ENCODE measurements at regions not wholly inside any gene's neighbourhood (a gene's known extent, or its start where the extent isn't known, plus 50 kb on each side); places are given as distances from the start of the nearest gene placed in this dataset.

- no peaks in the 10 kb centered on the region for H3K4me1 ChIP-seq (ENCODE audit: control insufficient read depth, insufficient read depth, low read length)
- no peaks in the 10 kb centered on the region for H3K27me3 ChIP-seq (ENCODE audit: control insufficient read depth, insufficient read depth, low read length)
- H3K36me3 ChIP-seq (ENCODE audit: control insufficient read depth, insufficient read depth, low read length): no peaks in the 10 kb centered on the region
- no peaks in the 10 kb centered on the region for H3K9me3 ChIP-seq (ENCODE audit: control insufficient read depth, low read length)
- no peak overlapping the region for H3K4me3 ChIP-seq (ENCODE audit: low read length)
- H3K9ac ChIP-seq (ENCODE audit: low read length): no peak overlapping the region
Measured at GRCh38 chr14:38973083-38973700, 129.8 kb downstream of the SEC23A start.

GRCh38 chr14:38972511-38972910 is 130.5 kb downstream of the SEC23A start:
- no peak overlapping the region for H3K4me3 ChIP-seq (ENCODE audit: low read length)
- H3K36me3 ChIP-seq (ENCODE audit: control insufficient read depth, insufficient read depth, low read length): no peaks in the 10 kb centered on the region
- no peaks in the 10 kb centered on the region for H3K9me3 ChIP-seq (ENCODE audit: control insufficient read depth, low read length)
- H3K27me3 ChIP-seq (ENCODE audit: control insufficient read depth, insufficient read depth, low read length): no peaks in the 10 kb centered on the region
- no peak overlapping the region for H3K9ac ChIP-seq (ENCODE audit: low read length)
- no peaks in the 10 kb centered on the region for H3K4me1 ChIP-seq (ENCODE audit: control insufficient read depth, insufficient read depth, low read length)

GRCh38 chr14:38971258-38971921 is 131.6 kb downstream of the SEC23A start:
- H3K4me1 ChIP-seq (ENCODE audit: control insufficient read depth, insufficient read depth, low read length): no peaks in the 10 kb centered on the region
- H3K27me3 ChIP-seq (ENCODE audit: control insufficient read depth, insufficient read depth, low read length): no peaks in the 10 kb centered on the region
- H3K9me3 ChIP-seq (ENCODE audit: control insufficient read depth, low read length): no peaks in the 10 kb centered on the region
- no peaks in the 10 kb centered on the region for H3K36me3 ChIP-seq (ENCODE audit: control insufficient read depth, insufficient read depth, low read length)
- no peak overlapping the region for H3K9ac ChIP-seq (ENCODE audit: low read length)
- H3K4me3 ChIP-seq (ENCODE audit: low read length): no peak overlapping the region

- Histone ChIP-seq H3K27me3 (ENCODE audit: control insufficient read depth, insufficient read depth, low read length) (no peaks in the 10 kb centered on the region), H3K4me3 (ENCODE audit: low read length) (no peak overlapping the region), H3K36me3 (ENCODE audit: control insufficient read depth, insufficient read depth, low read length) (no peaks in the 10 kb centered on the region), H3K9me3 (ENCODE audit: control insufficient read depth, low read length) (no peaks in the 10 kb centered on the region), H3K4me1 (ENCODE audit: control insufficient read depth, insufficient read depth, low read length) (no peaks in the 10 kb centered on the region), H3K9ac (ENCODE audit: low read length) (no peak overlapping the region)
Measured at GRCh38 chr14:38964630-38965029, 138.4 kb downstream of the SEC23A start.

GRCh38 chr14:38960946-38961531 is 142.0 kb downstream of the SEC23A start:
- no peaks in the 10 kb centered on the region for H3K9me3 ChIP-seq (ENCODE audit: control insufficient read depth, low read length)
- no peaks in the 10 kb centered on the region for H3K4me1 ChIP-seq (ENCODE audit: control insufficient read depth, insufficient read depth, low read length)
- no peak overlapping the region for H3K4me3 ChIP-seq (ENCODE audit: low read length)
- H3K27me3 ChIP-seq (ENCODE audit: control insufficient read depth, insufficient read depth, low read length): no peaks in the 10 kb centered on the region
- no peaks in the 10 kb centered on the region for H3K36me3 ChIP-seq (ENCODE audit: control insufficient read depth, insufficient read depth, low read length)
- no peak overlapping the region for H3K9ac ChIP-seq (ENCODE audit: low read length)

GRCh38 chr14:38959021-38959420 is 144.0 kb downstream of the SEC23A start:
- Histone ChIP-seq H3K9me3 (ENCODE audit: control insufficient read depth, low read length) (no peaks in the 10 kb centered on the region), H3K36me3 (ENCODE audit: control insufficient read depth, insufficient read depth, low read length) (no peaks in the 10 kb centered on the region), H3K4me3 (ENCODE audit: low read length) (no peak overlapping the region)

GRCh38 chr14:38958589-38958988 is 144.4 kb downstream of the SEC23A start:
- H3K4me3 ChIP-seq (ENCODE audit: low read length): no peak overlapping the region
- no peak overlapping the region for H3K9ac ChIP-seq (ENCODE audit: low read length)
- H3K9me3 ChIP-seq (ENCODE audit: control insufficient read depth, low read length): no peaks in the 10 kb centered on the region
- no peaks in the 10 kb centered on the region for H3K36me3 ChIP-seq (ENCODE audit: control insufficient read depth, insufficient read depth, low read length)
- H3K4me1 ChIP-seq (ENCODE audit: control insufficient read depth, insufficient read depth, low read length): no peaks in the 10 kb centered on the region
- no peaks in the 10 kb centered on the region for H3K27me3 ChIP-seq (ENCODE audit: control insufficient read depth, insufficient read depth, low read length)

More at GRCh38 chr14:38959021-38959420, 144.0 kb downstream of the SEC23A start:
- Histone ChIP-seq H3K27me3 (ENCODE audit: control insufficient read depth, insufficient read depth, low read length) (no peaks in the 10 kb centered on the region), H3K4me1 (ENCODE audit: control insufficient read depth, insufficient read depth, low read length) (no peaks in the 10 kb centered on the region), H3K9ac (ENCODE audit: low read length) (no peak overlapping the region)

GRCh38 chr14:38951451-38951850 is 151.6 kb downstream of the SEC23A start:
- no peaks in the 10 kb centered on the region for H3K27me3 ChIP-seq (ENCODE audit: control insufficient read depth, insufficient read depth, low read length)
- H3K36me3 ChIP-seq (ENCODE audit: control insufficient read depth, insufficient read depth, low read length): no peaks in the 10 kb centered on the region
- H3K9ac ChIP-seq (ENCODE audit: low read length): no peak overlapping the region
- no peaks in the 10 kb centered on the region for H3K9me3 ChIP-seq (ENCODE audit: control insufficient read depth, low read length)
- H3K4me1 ChIP-seq (ENCODE audit: control insufficient read depth, insufficient read depth, low read length): no peaks in the 10 kb centered on the region
- no peak overlapping the region for H3K4me3 ChIP-seq (ENCODE audit: low read length)

- no peak overlapping the region for H3K9ac ChIP-seq (ENCODE audit: low read length)
- no peaks in the 10 kb centered on the region for H3K9me3 ChIP-seq (ENCODE audit: control insufficient read depth, low read length)
- H3K27me3 ChIP-seq (ENCODE audit: control insufficient read depth, insufficient read depth, low read length): no peaks in the 10 kb centered on the region
- H3K4me3 ChIP-seq (ENCODE audit: low read length): no peak overlapping the region
- H3K4me1 ChIP-seq (ENCODE audit: control insufficient read depth, insufficient read depth, low read length): no peaks in the 10 kb centered on the region
- no peaks in the 10 kb centered on the region for H3K36me3 ChIP-seq (ENCODE audit: control insufficient read depth, insufficient read depth, low read length)
Measured at GRCh38 chr14:38950676-38951075, 152.4 kb downstream of the SEC23A start.

- Histone ChIP-seq H3K4me1 (ENCODE audit: control insufficient read depth, insufficient read depth, low read length) (no peaks in the 10 kb centered on the region), H3K4me3 (ENCODE audit: low read length) (no peak overlapping the region), H3K9ac (ENCODE audit: low read length) (no peak overlapping the region), H3K27me3 (ENCODE audit: control insufficient read depth, insufficient read depth, low read length) (no peaks in the 10 kb centered on the region), H3K9me3 (ENCODE audit: control insufficient read depth, low read length) (no peaks in the 10 kb centered on the region), H3K36me3 (ENCODE audit: control insufficient read depth, insufficient read depth, low read length) (no peaks in the 10 kb centered on the region)
Measured at GRCh38 chr14:38948576-38948975, 154.5 kb downstream of the SEC23A start.

- H3K4me3 ChIP-seq (ENCODE audit: low read length): no peak overlapping the region
- H3K9me3 ChIP-seq (ENCODE audit: control insufficient read depth, low read length): no peaks in the 10 kb centered on the region
- H3K9ac ChIP-seq (ENCODE audit: low read length): no peak overlapping the region
- H3K4me1 ChIP-seq (ENCODE audit: control insufficient read depth, insufficient read depth, low read length): no peaks in the 10 kb centered on the region
- no peaks in the 10 kb centered on the region for H3K36me3 ChIP-seq (ENCODE audit: control insufficient read depth, insufficient read depth, low read length)
- H3K27me3 ChIP-seq (ENCODE audit: control insufficient read depth, insufficient read depth, low read length): no peaks in the 10 kb centered on the region
Measured at GRCh38 chr14:38948171-38948570, 154.9 kb downstream of the SEC23A start.

GRCh38 chr14:38947343-38947742 is 155.7 kb downstream of the SEC23A start:
- no peak overlapping the region for H3K9ac ChIP-seq (ENCODE audit: low read length)
- no peaks in the 10 kb centered on the region for H3K36me3 ChIP-seq (ENCODE audit: control insufficient read depth, insufficient read depth, low read length)

More at GRCh38 chr14:38947343-38947742, 155.7 kb downstream of the SEC23A start:
- Histone ChIP-seq H3K4me3 (ENCODE audit: low read length) (no peak overlapping the region), H3K9me3 (ENCODE audit: control insufficient read depth, low read length) (no peaks in the 10 kb centered on the region), H3K4me1 (ENCODE audit: control insufficient read depth, insufficient read depth, low read length) (no peaks in the 10 kb centered on the region), H3K27me3 (ENCODE audit: control insufficient read depth, insufficient read depth, low read length) (no peaks in the 10 kb centered on the region)
